ENCODE measurements at regions not wholly inside any gene's neighbourhood (a gene's known extent, or its start where the extent isn't known, plus 50 kb on each side); places are given as distances from the start of the nearest gene placed in this dataset.

DNA sequence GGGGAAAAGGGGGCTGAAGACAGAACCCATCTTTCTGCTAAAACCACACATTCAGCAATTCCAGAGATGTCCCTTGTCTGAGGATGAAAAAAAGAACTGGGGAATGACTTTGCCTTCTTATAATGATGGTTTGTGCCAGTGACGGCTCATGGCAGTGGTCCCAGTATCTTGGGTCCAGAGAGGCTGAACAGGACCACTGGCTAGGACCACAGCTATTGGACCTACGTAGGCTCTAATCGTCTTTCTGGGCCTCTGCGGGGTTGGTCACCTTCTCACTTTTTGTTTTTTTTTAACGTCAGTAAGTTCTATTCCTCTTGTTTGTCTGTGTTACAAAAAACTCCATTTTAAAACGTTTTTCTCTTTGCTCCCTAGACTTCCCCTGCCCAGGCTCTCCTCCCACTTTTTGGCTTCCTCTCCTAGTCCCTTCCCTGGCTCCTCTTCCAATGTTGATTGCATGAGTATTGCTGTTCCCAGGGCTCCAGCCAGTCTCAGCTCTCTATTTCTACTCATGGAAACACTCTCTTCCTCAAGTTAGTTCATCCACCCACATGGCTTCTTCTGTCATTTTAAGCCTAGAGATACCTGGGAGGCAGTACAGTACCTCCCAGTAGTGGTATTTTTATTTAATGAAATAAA, 52.6 kb upstream of the STX18 start:
- no peak for DNase-seq

- no peak for DNase-seq
These were observed 51.9 kb upstream of the STX18 start for GRCh38 chr4:4593596-4594284.

GRCh38 chr4:4592414-4592813, 50.6 kb upstream of the STX18 start:
- no peak for DNase-seq
